Spleen (tissue), 7 donors: ENCODE measurements at regions not wholly inside any gene's neighbourhood (a gene's known extent, or its start where the extent isn't known, plus 50 kb on each side); places are given as distances from the start of the nearest gene placed in this dataset.

ENCODE experiments used
- CTCF ChIP-seq, 11 experiments: fragments of 200-600 bp in 7 of 11; fragments of 450-650 bp in 4 of 11; sonication (generic) in 4 of 11; IDR thresholded peaks in 8 of 11; conservative IDR thresholded peaks in 3 of 11; 1 replicate in 7 of 11; 2 replicates in 4 of 11; pipeline versions ENCODE4 v1.4.0 to v1.8.0; 2016 to 2021; ENCODE audit warnings: antibody characterized with exemption in 11 of 11, inconsistent platforms in 4 of 11, mild to moderate bottlenecking in 1 of 11
- POLR2A ChIP-seq, 3 donors: fragments of 450-650 bp; IDR thresholded peaks; one replicate each; pipeline ENCODE4 v1.5.1; 2017; ENCODE audit warnings: antibody characterized with exemption in 3 of 3, mild to moderate bottlenecking in 1 of 3
- POLR2AphosphoS5 ChIP-seq, 3 donors: sonication (generic); formaldehyde crosslinking; IDR thresholded peaks; one replicate each; pipeline ENCODE4 v1.5.1; 2017; ENCODE audit warnings: antibody characterized with exemption in 3 of 3
- donor health status: DM: no; HTN: no; CAD: no; lungs with moderate emphysema.
- donor health status: DM: no; HTN: no; CAD: no.
- donor health status: DM: no; HTN: no; CAD: no.

GRCh38 chr7:106957766-106958165, 86.7 kb upstream of the PRKAR2B start:
- TF ChIP-seq CTCF (IDR thresholded peaks at IDR 0.05 in 8 of 11, conservative IDR thresholded peaks at IDR 0.05 in 3 of 11), result no peak
- TF ChIP-seq POLR2A (IDR thresholded peaks at IDR 0.05), result no peak
- peak in 1 of 3 donors; percentile 59 for TF ChIP-seq POLR2AphosphoS5 (IDR thresholded peaks at IDR 0.05)
